ENCODE measurements at regions not wholly inside any gene's neighbourhood (a gene's known extent, or its start where the extent isn't known, plus 50 kb on each side); places are given as distances from the start of the nearest gene placed in this dataset.

GRCh38 chr1:14372526-14372925 is 226.0 kb upstream of the KAZN start:
- Histone ChIP-seq H3K79me2 (no peaks in the 10 kb centered on the region), H3K27me3 (ENCODE audit: control insufficient read depth, insufficient read depth, low read length) (no peaks in the 10 kb centered on the region), H3K9ac (no peak overlapping the region), H3K4me2 (ENCODE audit: low read length) (no peak overlapping the region), H3K4me3 (ENCODE audit: low read depth, low read length) (no peak overlapping the region), H3K4me1 (no peaks in the 10 kb centered on the region), H2AFZ (no peak overlapping the region), H3K27ac (no peak overlapping the region), H3K36me3 (ENCODE audit: control insufficient read depth, insufficient read depth, low read length) (no peaks in the 10 kb centered on the region), H3K9me3 (ENCODE audit: control insufficient read depth, low read length) (no peaks in the 10 kb centered on the region)
- TF ChIP-seq CTCF (IDR thresholded peaks at IDR 0.05) = no peak

GRCh38 chr1:14373081-14373758 is 225.3 kb upstream of the KAZN start:
- H3K4me2 ChIP-seq (ENCODE audit: low read length) = no peak overlapping the region
- H2AFZ ChIP-seq = no peak overlapping the region
- TF ChIP-seq CTCF (IDR thresholded peaks at IDR 0.05) = no peak
- H3K4me1 ChIP-seq = no peaks in the 10 kb centered on the region
- H3K9ac ChIP-seq = no peak overlapping the region
- H3K9me3 ChIP-seq (ENCODE audit: control insufficient read depth, low read length) = no peaks in the 10 kb centered on the region
- no peak overlapping the region for H3K27ac ChIP-seq
- no peak overlapping the region for H3K4me3 ChIP-seq (ENCODE audit: low read depth, low read length)
- H3K79me2 ChIP-seq = no peaks in the 10 kb centered on the region
- H3K36me3 ChIP-seq (ENCODE audit: control insufficient read depth, insufficient read depth, low read length) = no peaks in the 10 kb centered on the region
- H3K27me3 ChIP-seq (ENCODE audit: control insufficient read depth, insufficient read depth, low read length) = no peaks in the 10 kb centered on the region

GRCh38 chr1:14375226-14375625 is 223.3 kb upstream of the KAZN start:
- H3K9me3 ChIP-seq (ENCODE audit: control insufficient read depth, low read length) = no peaks in the 10 kb centered on the region
- no peaks in the 10 kb centered on the region for H3K27me3 ChIP-seq (ENCODE audit: control insufficient read depth, insufficient read depth, low read length)
- H3K36me3 ChIP-seq (ENCODE audit: control insufficient read depth, insufficient read depth, low read length) = no peaks in the 10 kb centered on the region
- H3K4me1 ChIP-seq = no peaks in the 10 kb centered on the region
- H3K4me2 ChIP-seq (ENCODE audit: low read length) = no peak overlapping the region
- H3K27ac ChIP-seq = no peak overlapping the region
- TF ChIP-seq CTCF (IDR thresholded peaks at IDR 0.05) = no peak
- H2AFZ ChIP-seq = no peak overlapping the region
- no peak overlapping the region for H3K4me3 ChIP-seq (ENCODE audit: low read depth, low read length)
- H3K9ac ChIP-seq = no peak overlapping the region
- H3K79me2 ChIP-seq = no peaks in the 10 kb centered on the region

- Histone ChIP-seq H3K27me3 (ENCODE audit: control insufficient read depth, insufficient read depth, low read length) (no peaks in the 10 kb centered on the region), H3K27ac (no peak overlapping the region), H3K4me1 (no peaks in the 10 kb centered on the region), H3K9me3 (ENCODE audit: control insufficient read depth, low read length) (no peaks in the 10 kb centered on the region), H3K4me3 (ENCODE audit: low read depth, low read length) (no peak overlapping the region), H3K79me2 (no peaks in the 10 kb centered on the region), H3K4me2 (ENCODE audit: low read length) (no peak overlapping the region), H3K9ac (no peak overlapping the region), H2AFZ (no peak overlapping the region), H3K36me3 (ENCODE audit: control insufficient read depth, insufficient read depth, low read length) (no peaks in the 10 kb centered on the region)
- no peak for TF ChIP-seq CTCF (IDR thresholded peaks at IDR 0.05)
Observed at GRCh38 chr1:14377386-14377785, 221.1 kb upstream of the KAZN start.

GRCh38 chr1:14380408-14380807 is 218.1 kb upstream of the KAZN start:
- no peak overlapping the region for H3K27ac ChIP-seq
- no peaks in the 10 kb centered on the region for H3K4me1 ChIP-seq
- no peak overlapping the region for H3K4me3 ChIP-seq (ENCODE audit: low read depth, low read length)
- H3K27me3 ChIP-seq (ENCODE audit: control insufficient read depth, insufficient read depth, low read length) = no peaks in the 10 kb centered on the region
- no peak overlapping the region for H3K9ac ChIP-seq
- H3K79me2 ChIP-seq = no peaks in the 10 kb centered on the region
- no peak overlapping the region for H2AFZ ChIP-seq
- TF ChIP-seq CTCF (IDR thresholded peaks at IDR 0.05) = no peak
- H3K9me3 ChIP-seq (ENCODE audit: control insufficient read depth, low read length) = no peaks in the 10 kb centered on the region
- H3K36me3 ChIP-seq (ENCODE audit: control insufficient read depth, insufficient read depth, low read length) = no peaks in the 10 kb centered on the region
- no peak overlapping the region for H3K4me2 ChIP-seq (ENCODE audit: low read length)

Measured in parathyroid adenoma (tissue), 2 donors.